RPMI8226 (cell line): ENCODE measurements at regions not wholly inside any gene's neighbourhood (a gene's known extent, or its start where the extent isn't known, plus 50 kb on each side); places are given as distances from the start of the nearest gene placed in this dataset.
"Not testable (repeated sequence)": the region's sequence is repeated elsewhere in the genome, so short reads cannot be mapped to it uniquely, and the experiment has no call there.

ENCODE experiments used
- DNase-seq: peaks from one replicate; pipeline ENCODE4 v3.0.0-alpha.2; 2015

DNA sequence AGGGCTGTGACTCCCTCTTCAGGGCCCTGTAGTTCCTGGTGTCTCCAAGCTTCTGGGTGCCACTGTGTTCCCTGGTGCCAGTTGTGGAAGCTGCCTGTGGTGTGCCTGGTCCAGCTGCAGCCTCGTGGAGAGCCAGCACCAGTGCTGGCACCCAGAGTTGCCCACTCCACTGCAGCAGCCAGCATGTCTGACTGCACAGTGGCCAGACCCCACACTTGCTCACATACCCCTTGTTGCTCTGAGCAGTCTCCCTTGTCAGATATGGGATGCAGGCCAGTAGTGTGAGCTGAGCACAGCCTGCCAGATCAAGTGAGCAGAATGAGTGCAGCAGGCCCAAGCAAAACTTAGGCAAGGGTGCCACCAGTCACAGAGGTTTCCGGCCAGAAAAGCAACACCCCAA is 108.6 kb downstream of the ZMAT1 start:
- no peak for DNase-seq

GRCh38 chrX:101817739-101818138 is 114.1 kb downstream of the ZMAT1 start:
- not testable (repeated sequence) for DNase-seq

GRCh38 chrX:101813200-101813599 is 118.6 kb downstream of the ZMAT1 start:
- no peak for DNase-seq

GRCh38 chrX:101803451-101803850 is 128.4 kb downstream of the ZMAT1 start:
- no peak for DNase-seq

GRCh38 chrX:101799387-101799786 is 132.4 kb downstream of the ZMAT1 start:
- DNase-seq: peak; percentile 84

DNA sequence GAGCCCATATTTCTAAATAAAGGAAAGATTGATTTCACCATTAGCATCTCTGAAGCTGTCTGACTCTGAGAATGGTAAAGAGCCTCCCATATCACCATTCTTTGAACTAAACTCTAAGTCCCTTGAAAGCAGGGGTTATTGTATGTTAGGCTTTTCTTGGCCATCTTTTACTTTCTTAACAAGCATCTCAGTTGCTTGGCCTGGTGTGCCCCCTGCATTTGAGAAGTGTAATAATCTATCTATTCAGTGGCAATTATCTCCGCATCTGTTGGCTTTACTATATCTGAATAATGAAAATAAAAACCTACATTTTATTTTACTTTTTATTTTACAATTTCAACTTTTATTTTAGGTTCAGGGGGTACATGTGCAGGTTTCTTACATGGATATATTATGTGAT is 128.3 kb upstream of the ARMCX2 start:
- DNase-seq: no peak

DNA sequence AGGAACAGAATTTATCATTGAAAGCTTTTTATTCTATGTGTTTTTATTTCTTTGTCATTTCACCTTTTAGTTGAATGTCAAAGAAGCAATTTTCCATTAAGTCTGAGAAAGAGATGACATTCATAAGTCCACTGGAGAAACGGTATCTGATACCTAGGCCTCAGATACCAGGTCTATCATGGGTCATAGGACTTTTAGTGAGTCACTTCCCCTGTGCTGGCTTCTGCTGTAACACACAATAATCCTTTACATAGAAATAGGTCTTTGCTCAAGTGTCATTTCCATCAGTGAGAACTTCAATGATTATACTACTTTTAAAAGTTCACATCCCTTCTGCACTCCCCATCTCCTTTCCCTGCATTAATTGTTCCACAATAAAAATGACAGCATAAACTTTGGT is 125.5 kb upstream of the ARMCX2 start:
- DNase-seq: no peak

GRCh38 chrX:101780421-101780820 is 120.8 kb upstream of the ARMCX2 start:
- not testable (repeated sequence) for DNase-seq

DNA sequence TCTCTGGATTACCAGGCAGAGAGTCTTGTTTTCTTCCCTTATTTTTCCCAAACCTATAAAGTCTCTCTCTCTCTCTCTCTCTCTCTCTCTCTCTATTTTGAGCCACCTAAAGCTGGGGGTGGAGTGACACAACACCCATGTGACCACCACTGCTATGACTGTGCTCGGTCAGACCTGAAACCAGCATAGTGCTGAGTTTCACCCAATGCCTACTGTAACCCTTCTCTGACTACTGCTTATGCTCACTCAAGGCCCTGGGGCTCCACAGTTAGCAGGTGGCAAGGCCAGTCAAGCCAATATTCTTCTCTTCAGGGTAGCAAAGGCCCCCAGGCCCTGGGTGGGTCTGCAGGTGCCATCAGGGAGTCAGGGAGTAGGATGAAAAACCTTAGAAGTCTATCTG is 114.7 kb upstream of the ARMCX2 start:
- DNase-seq: no peak

DNA sequence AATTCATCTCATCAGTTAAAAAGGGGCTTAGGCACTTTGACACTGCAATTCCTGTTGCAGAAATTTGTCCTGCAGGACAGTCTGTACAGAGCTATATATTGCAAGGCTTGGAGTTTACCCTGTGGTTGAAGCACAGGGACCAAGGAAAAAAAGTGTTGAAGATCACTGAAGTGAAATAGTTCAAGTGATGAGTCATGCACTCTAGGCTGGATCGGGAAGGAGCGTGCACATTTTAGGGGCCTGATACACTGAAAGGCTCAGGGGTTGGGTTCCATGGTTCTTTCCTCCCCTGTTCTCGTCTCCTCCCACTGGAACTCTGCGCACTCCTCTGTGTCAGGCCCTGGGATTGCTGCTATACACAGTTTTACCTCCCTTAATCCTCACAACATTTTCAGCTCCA is 104.9 kb upstream of the ARMCX2 start:
- DNase-seq: no peak

GRCh38 chrX:101759000-101759399 is 99.3 kb upstream of the ARMCX2 start:
- DNase-seq: peak; percentile 3

DNA sequence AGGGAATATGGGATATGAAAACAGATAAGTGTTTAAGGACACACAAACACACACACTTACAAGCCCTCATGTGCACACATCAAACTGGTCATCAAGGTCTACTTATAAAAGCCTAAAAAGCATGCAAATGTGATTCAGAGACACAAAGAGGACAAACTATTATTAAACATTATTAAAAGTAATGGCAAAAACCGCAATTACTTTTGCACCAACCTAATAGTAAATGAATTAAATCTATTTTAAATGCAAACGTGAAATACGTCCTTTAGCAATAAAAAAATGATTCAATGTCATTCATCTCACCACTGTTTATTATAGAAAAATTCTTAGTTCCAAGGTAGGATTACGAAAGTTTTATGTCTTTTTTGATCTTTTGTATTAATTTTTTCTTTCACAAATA is 91.1 kb upstream of the ARMCX2 start:
- DNase-seq: no peak

DNA sequence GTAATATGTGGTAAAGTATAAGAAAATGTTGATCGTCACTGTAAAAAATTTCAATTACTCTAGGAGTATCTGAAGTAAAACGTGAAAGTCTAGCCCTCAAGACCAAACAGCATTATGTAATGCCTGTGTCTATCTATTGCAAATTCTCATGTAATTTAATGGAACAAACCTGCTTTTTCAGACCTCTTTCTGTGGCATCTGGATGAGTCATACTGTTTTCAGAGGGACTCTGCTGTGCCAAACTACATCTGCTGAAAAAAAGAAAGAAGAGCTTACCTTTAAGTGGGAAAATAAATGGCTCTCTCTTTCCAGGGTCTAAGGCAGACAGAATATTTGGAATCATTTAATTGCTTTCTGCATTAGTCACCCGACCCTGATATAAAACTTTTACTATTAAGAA is 89.8 kb upstream of the ARMCX2 start:
- no peak for DNase-seq

DNA sequence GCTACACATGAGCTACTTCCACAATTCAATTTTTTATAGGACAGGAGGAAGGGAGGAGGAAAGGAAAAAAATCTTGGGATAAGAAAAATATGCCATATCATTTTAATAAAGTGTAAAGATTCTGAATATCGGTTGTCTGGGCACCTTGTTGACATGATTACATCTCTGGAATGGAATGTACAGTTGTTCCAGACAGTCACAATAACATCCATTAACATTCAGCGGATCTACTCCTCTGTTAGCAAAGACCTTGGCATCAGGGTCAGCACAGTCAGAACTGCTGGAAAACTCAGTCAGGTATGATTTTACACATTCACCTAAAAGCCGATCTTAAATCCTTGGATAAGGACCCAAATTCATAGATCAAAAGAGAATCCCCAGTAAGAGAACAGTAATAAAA is 85.4 kb upstream of the ARMCX2 start:
- no peak for DNase-seq

GRCh38 chrX:101744085-101744484 is 84.4 kb upstream of the ARMCX2 start:
- no peak for DNase-seq

GRCh38 chrX:101740642-101741041 is 81.0 kb upstream of the ARMCX2 start:
- no peak for DNase-seq

GRCh38 chrX:101738867-101739266 is 79.2 kb upstream of the ARMCX2 start:
- DNase-seq: not testable (repeated sequence)

GRCh38 chrX:101738411-101738810 is 78.8 kb upstream of the ARMCX2 start:
- DNase-seq: not testable (repeated sequence)

DNA sequence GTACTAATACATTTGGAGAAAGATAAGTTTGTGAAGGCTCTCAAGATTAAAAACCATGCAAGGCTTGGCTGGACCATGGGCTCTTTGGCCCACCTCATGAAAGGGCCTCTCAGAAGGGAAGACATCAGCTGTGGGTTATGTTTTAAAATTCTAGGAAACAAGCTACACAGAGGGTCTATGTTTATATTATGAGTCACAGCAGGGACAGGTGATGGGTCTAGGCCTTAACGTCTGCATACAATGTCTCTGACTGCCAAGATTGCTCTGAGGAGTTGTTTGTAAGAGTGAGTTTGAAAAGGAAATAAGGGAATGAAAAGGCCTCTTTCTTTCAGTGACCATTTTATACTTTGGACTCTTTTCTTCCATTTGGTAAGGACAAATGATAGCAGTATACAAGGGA is 77.0 kb upstream of the ARMCX2 start:
- no peak for DNase-seq

- DNase-seq: no peak
These were observed 73.2 kb upstream of the ARMCX2 start for GRCh38 chrX:101732870-101733269.

GRCh38 chrX:101729986-101730385 is 70.3 kb upstream of the ARMCX2 start:
- no peak for DNase-seq
